Cerebellar cortex (tissue), 1 donor: ENCODE measurements at regions not wholly inside any gene's neighbourhood (a gene's known extent, or its start where the extent isn't known, plus 50 kb on each side); places are given as distances from the start of the nearest gene placed in this dataset.

Experiments used
- DNase-seq: peaks from one replicate; pipeline ENCODE4 v3.0.0-alpha.2; 2015; ENCODE audit warnings: low spot score

GRCh38 chr13:90738881-90739280 lies 608.6 kb upstream of the MIR17HG start:
- DNase-seq = no peak

DNA sequence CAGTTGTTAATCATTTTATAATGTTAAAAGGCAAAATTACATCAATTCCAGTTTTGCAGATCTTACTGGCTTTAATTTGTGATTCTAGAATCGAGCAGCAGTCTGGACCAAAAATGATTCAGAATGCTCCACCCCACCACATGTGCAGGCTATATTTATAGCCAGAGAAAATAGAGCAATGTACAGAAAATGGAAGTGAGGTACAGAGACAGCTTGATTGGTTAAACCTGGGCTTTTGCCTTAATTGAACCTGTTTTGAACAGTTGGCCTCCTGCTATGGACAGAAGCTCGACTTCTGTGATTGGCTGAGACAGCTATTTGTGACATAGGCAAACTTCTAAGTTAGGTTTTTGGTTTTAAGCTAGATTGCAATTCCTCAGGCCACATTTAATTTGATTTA lies 607.4 kb upstream of the MIR17HG start:
- no peak for DNase-seq

GRCh38 chr13:90742381-90742780 lies 605.1 kb upstream of the MIR17HG start:
- no peak for DNase-seq

DNA sequence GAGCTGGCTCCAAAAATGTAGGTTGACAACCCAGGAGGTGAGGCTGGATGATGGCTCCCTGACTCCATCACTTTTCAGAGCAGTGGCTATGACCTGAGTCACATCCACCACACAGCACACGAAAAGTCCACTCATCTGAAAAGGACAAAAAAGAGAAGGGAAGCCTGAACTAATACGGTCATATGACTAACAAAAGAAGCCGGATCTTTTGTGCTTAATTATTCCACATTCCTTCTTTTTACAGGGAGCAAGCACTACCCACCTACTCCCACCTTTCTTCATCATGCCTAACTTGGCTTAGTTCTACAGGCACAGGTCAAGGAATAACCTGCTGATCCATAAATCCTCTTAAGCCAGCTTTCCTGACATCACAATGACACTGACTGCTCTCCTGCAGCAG lies 601.3 kb upstream of the MIR17HG start:
- DNase-seq = peak; percentile 49

DNA sequence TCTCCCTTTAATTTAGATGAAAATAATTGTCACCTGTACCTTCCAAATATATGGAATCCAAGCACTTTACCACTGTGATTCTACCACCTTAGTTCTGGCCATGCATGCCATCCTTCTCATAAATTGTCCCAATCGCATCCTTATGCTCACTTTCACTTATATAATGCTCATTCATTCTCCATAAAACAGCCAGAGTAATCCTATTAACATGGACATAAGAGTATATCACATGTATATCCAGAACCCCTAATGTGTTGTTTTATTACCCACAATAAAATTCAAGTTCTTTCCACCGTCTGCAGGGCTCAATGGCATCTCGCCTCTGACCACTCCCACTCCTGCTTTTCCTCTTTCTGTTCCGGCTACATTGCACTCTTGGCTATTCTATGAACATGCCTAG lies 597.5 kb upstream of the MIR17HG start:
- DNase-seq = no peak

- peak; percentile 41 for DNase-seq
Observed at GRCh38 chr13:90751026-90751425, 596.5 kb upstream of the MIR17HG start.

DNA sequence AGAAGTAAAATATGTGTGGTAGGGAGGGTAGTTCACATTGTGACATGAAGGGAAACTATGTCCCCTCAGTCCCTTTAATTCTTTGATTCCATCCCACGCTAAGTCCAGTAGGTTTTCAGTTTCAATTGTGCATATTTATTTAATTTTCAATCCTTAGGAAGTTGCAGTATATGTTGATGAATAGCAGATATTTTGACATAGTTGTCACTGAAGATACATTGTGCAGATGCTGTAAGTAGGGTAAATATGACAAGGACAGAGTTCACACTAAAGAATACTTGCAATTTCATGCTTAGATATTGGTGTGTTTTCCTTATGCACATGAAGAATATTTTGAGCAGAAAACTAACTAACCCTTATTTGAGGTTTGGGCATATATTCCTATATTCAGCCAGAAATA lies 595.4 kb upstream of the MIR17HG start:
- DNase-seq = no peak

- peak; percentile 44 for DNase-seq
Observed at GRCh38 chr13:90757127-90757680, 590.3 kb upstream of the MIR17HG start.

GRCh38 chr13:90760639-90761038 lies 586.8 kb upstream of the MIR17HG start:
- no peak for DNase-seq

DNA sequence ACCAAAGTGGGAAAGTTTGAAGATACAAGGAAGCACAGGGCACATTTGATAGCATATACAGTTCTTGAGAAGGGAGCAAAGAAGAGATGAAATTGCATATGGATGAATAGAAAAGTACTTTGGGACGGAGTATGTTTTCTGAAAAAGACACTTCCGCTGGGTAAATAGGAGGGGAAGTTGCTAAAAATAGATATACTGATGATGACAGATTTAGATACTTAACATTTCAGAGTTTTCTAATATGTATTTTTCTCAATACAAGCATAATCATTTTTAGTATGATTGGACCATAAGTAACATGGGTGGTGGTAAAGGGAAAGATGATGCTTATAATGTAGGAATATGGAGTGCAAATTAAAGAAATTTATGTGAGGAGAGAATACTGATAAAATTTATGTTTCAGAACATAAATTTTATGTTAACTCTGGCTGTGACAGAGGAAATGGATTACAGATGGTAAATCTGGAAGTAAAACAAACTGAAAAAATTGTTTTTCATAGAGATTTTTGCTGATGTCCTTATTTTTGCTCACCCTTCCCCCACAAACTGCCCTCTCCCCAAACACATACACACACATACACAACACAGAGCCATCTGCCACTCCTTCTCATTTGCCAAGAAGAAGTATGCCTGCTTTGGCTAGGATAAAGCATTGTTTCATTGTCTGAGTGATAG lies 583.9 kb upstream of the MIR17HG start:
- peak; percentile 37 for DNase-seq

DNA sequence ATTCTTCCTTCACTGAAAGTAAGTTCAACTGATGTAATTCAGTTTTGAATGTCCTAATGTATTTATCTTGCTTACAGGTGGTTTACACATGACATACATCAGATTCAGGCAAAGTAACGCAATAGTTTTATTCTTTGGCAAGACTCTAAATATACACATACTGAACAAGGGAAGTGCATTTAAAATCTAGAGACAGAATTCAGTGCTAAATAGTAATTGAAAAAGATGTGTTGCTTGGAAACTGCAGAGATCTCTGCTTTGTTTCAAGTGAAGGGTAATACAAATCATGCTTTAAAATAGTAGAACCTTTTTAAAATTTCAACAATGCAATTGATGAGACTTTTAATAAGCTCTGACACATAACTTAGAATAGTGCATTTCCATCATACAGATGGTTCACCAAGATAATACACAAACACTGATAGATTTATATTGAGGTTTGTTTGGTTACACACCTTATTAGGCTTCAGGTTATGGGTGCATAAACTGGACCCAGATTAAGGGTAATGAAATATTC lies 581.0 kb upstream of the MIR17HG start:
- no peak for DNase-seq

- peak; percentile 64 for DNase-seq
Observed at GRCh38 chr13:90768116-90768515, 579.4 kb upstream of the MIR17HG start.

GRCh38 chr13:90769387-90769786 lies 578.1 kb upstream of the MIR17HG start:
- DNase-seq = peak; percentile 54

DNA sequence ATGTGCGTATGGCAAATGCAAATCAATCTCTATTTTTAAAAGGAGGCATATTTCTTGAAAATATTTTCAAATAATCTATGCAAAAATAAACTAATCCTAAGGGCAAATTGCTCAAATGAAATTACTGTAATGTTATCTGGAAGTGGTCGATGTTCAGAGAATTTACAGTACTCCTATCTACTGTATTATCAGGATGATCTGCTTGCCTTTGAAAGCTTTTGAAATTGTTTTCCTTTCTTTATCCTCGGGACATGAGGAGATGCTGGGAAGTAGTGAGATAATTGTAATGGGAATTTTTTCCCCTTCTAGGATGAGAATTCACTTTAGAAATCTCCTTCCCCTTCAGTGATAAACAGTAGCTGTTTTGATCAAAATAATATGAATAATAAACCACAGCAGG lies 577.2 kb upstream of the MIR17HG start:
- DNase-seq = no peak

DNA sequence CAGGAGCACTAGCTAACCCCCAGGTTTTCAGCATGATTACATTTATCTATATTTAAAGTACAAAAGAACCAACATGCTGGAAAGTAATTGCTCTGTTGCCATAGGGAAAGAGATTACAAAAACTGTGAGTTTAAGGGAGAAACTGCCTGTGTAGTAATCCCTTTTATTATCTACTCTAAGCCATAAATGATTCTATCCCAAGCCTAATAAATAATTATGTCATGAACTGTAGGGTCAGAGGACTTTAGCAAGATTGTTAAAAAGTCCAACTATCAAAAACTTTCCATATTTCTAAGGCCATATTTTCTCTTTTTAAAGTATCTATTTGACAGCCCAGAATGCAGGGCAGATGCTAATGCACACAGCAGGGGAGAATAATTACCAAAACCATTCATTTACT lies 573.8 kb upstream of the MIR17HG start:
- peak; percentile 55 for DNase-seq

- DNase-seq = no peak
Observed at GRCh38 chr13:90776051-90776748, 571.3 kb upstream of the MIR17HG start.

DNA sequence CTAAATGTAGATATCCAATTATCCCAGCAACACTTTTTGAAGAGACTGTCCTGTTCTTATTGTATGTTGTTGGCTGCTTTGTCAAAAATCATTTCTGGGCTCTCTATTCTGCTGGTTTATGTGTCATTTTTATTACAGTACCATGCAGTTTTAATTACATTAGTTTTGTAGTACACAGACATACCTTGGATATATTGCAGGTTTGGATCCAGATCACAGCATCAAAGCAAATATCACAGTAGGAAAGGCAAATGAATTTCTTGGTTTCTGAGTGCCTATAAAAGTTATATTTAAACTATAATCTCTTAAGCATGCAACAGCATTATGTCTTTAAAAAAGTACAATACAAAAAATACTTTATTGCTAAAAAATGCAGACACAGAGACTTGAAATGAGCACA lies 564.2 kb upstream of the MIR17HG start:
- DNase-seq = no peak

DNA sequence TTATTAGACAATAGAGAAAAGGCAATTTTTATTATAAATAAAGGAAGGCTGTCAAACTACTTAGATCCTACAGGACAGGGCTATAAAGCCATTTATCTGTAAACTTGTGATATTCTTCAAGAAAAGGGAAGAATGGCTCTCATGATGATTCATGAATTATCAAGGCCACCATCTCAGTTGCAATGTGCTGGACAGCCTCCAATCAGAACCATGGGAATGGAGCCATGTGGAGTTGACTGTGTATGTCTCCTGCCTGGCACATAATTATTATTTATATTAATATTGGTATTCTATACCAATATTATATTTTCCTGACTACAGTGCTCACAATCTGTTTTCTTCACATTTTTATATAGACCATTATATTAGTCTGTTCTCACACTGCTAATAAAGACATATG lies 560.5 kb upstream of the MIR17HG start:
- DNase-seq = no peak

GRCh38 chr13:90792335-90792734 lies 555.2 kb upstream of the MIR17HG start:
- no peak for DNase-seq

DNA sequence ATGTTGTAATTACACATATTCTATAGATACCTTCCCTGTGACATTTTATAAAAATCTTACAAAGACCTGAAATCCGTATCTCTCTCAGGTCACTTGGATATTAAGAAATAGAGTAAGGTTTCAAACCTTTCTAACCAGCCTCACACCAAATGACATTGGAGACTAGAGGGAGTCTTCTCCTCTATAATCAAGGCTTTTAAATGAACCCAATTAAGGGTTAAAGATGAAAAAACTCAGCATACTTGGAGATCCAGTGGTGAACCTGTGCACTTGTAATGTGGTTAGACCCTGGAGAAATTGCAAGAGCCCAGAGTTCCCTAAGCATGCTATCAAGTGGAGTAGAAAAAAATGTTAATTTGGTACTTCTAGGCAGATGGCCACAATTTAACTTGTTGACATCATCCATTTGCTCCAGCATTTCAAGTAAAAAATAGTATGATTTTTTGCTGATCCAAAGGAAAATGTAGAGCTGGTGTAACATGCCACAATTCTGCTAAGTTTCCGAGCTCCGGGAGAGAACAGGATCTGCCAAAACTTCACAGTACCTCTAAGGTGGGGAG lies 554.1 kb upstream of the MIR17HG start:
- DNase-seq = no peak

DNA sequence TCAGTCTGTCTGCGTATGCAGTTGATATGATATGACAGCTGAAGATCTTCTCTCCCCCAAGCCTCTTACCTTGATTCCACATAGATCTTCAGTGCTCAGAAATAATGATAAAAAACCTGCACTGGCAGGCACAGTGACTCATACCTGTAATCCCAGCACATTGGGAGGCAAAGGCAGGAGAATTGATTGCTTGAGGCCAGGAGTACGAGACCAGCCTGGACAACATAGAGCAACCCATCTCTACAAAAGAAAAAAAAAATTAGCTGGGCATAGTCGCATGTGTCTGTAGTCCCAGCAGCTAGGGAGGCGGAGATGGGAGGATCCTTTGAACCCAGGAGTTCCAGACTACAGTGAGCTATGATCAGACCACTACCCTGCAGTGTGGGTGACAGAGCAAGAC lies 551.0 kb upstream of the MIR17HG start:
- no peak for DNase-seq

DNA sequence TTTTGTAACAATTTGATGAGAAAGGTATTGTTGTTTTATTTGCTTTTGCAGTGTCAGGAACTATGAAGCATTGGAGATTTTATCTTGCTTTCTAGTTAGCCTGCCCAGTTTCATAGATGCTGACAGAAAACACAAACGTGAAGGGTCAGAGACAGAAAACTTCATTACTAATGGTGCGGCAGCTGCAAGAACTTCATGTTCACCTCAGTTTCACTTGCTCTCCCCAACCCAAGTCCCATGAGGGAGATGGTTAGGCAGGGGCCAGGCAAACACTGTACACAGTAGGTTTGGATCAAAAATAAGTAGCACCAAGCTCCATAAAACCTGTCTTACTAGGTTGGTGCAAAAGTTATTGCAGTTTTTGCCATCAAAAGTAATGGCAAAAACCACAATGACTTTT lies 550.2 kb upstream of the MIR17HG start:
- no peak for DNase-seq

DNA sequence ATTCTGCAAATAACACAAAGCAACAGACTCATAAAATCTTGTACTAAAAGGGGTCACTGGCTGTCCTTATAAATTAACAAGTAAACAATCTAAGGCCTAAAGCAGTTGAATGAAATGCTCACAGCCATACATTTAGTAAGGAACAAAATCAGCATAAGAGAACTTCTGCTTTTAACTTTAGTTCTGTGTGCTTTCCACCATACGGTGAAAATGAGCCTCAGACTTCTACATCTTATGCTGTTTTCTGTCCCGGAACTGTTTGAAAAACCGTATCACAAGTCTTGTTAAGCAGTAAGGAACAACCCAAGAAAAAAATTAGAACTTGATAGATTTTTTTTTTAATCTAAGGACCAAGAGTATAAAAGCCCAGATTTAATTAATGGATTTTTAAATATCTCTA lies 549.1 kb upstream of the MIR17HG start:
- no peak for DNase-seq
